HG03135 (cell line): ENCODE measurements at regions not wholly inside any gene's neighbourhood (a gene's known extent, or its start where the extent isn't known, plus 50 kb on each side); places are given as distances from the start of the nearest gene placed in this dataset.

Experiments
- ATAC-seq: cut with Tn5 transposase; IDR thresholded peaks from one replicate; pipeline ENCODE4 v1.9.1; 2021; ENCODE audit warnings: mild to moderate bottlenecking, moderate library complexity; ENCODE audit not compliant: unreplicated experiment

DNA sequence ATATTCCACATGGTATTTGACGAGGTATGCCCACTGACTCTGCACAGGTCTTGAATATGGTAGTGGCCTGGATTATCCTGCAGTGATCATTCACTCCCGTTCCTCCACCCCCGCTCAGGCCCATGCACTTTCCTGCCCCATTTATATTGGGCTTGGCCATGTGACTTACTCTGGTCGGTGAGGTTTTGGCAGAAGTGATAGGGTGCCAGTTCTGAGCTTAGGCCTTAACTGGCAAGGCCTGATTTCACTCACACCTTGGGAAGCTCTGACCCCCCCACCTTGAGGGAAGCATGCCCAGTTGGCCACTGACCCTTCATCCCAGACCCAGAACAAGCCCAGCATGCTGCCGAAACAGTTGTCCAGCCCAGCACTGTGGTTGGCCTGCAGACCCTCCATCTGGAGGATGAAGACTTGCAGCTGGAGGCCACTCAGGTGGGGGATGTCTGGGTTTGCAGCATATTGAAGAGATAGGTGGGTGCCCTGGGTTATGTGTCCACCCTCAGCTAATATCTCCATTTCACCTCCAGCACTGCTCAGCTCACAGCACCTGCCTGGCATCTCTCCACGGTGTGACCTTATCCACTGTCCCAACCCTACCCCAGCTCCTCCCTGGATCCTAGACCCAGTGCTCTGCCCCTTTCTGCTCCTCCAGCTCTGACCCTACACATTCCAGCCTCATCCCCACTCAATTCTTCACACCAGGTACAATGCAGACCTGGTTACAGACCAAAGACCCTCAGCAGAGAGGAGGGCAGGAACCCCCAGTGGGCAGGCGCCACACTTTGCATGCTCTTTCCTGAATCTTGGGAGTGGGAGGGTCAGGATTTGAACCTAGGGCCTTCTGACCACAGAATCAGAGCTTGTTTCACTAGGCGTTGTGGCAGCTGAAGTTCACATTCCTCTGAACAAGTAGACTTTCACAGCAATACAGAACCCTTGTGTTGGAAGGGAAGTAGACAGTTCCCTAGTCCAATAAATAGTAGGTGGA, 138.1 kb upstream of the CHST15 start:
- ATAC-seq = peak; percentile 60

DNA sequence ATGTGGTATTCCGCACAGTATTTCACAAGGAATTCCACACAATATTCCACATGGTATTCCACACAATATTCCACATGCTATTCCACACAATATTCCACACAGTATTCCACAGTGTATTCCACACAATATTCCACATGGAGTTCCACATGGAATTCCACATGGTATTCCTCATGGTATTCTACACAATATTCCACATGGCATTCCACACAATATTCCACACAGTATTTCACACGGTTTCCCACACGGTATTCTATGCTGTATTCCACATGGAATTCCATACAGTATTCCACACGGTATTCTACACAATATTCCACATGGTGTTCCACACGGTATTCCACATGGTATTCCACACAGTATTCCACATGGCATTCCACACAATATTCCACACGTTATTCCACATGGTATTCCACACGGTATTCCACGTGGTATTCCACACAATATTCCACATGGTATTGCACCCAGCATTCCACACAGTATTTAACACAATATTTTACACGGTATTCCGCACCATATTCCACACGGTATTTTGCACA, 137.3 kb upstream of the CHST15 start:
- ATAC-seq = no peak

DNA sequence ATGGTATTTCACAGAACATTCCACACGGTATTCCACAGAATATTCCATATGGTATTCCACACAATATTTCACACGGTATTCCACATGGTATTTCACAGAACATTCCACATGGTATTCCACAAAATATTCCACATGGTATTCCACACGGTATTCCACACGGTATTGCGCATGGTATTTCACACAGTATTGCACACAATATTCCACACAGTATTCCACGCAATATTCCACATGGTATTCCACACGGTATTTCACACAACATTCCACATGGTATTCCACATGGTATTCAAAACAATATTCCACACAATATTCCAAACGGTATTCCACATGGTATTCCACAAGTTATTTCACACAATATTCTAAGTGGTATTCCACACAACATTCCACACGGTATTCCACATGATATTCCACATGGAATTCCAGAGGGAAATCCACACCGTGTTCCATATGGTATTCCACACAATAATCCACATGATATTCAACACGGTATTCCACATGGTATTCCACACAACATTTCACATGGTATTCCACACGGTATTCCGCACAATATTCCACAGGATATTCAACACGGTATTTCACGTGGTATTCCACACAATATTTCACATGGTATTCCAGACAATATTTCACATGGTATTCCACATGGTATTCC, 136.7 kb upstream of the CHST15 start:
- ATAC-seq = no peak

DNA sequence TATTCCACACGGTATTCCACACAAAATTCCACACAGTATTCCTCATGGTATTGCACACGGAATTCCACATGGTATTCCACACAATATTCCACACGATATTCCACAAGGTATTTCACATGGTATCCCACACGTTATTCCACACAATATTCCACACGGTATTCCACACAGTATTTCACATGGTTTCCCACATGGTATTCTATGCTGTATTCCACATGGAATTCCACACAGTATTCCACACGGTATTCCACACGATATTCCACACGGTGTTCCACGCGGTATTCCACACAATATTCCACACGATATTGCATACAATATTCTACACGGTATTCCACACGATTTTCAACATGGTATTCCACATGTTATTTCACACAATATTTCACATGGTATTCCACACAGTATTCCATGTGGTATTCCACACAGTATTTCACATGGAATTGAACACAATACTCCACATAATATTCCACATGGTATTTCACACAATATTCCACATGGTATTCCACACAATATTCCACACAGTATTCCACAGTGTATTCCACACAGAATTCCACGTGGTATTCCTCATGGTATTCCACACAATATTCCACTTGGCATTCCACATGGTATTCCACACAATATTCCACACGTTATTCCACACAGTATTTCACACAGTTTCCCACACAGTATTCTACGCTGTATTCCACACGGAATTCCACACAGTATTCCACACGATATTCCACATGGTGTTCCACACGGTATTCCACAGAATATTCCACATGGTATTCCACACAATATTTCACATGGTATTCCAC, 136.0 kb upstream of the CHST15 start:
- no peak for ATAC-seq

DNA sequence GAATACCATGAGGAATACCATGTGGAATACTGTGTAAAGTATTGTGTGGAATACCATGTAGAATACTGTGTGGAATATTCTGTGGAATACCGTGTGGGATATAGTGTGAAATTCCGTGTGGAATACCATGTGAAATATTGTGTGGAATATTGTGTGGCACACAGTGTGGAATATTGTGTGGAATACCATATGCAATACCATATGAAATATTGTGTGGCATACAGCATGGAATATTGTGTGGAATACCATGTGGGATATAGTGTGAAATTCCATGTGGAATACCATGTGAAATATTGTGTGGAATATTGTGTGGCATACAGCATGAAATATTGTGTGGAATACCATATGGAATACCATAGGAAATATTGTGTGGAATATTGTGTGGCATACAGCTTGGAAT, 135.1 kb upstream of the CHST15 start:
- no peak for ATAC-seq

DNA sequence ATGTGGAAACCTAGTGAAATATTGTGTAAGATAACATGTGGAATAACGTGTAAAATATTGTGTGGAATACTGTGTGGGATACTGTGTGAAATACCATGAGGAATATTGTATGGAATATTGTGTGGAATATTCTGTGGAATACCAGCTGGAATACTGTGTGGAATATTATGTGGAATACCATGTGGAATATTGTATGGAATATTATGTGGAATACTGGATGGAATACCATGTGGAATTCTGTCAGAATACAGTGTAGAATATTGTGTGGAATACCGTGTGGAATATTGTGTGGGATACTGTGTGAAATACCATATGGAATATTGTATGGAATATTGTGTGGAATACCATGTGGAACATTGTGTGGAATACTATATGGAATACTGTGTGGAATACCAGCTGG, 134.6 kb upstream of the CHST15 start:
- no peak for ATAC-seq

DNA sequence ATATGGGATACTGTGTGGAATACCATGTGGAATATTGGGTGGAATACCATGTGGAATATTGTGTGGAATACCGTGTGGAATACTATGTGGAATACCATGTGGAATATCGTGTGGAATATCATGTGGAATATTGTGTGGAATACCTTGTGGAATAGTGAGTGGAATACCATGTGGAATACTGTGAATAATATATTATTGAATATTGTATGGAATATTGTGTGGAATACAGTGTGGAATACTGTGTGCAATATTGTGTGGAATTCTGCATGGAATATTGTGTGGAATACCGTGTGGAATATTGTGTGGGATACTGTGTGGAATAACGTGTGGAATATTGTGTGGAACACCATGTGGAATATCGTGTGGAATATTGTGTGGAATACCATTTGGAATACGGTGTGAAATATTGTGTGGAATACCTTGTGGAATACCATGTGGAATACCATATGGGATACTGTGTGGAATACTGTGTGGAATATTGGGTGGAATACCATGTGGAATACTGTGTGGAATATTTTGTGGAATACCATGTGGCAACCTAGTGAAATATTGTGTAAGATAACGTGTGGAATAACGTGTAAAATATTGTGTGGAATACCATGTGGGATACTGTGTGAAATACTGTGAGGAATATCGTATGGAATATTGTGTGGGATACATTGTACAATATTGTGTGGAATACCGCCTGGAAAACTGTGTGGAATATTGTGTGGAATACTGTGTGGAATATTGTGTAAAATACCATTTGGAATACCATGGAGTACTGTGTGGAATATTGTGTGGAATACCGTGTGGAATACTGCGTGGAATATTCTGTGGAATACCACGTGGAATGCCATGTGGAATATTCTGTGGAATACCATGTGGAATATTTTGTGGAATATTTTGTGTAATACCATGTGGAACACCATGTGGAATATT, 133.9 kb upstream of the CHST15 start:
- ATAC-seq = no peak

DNA sequence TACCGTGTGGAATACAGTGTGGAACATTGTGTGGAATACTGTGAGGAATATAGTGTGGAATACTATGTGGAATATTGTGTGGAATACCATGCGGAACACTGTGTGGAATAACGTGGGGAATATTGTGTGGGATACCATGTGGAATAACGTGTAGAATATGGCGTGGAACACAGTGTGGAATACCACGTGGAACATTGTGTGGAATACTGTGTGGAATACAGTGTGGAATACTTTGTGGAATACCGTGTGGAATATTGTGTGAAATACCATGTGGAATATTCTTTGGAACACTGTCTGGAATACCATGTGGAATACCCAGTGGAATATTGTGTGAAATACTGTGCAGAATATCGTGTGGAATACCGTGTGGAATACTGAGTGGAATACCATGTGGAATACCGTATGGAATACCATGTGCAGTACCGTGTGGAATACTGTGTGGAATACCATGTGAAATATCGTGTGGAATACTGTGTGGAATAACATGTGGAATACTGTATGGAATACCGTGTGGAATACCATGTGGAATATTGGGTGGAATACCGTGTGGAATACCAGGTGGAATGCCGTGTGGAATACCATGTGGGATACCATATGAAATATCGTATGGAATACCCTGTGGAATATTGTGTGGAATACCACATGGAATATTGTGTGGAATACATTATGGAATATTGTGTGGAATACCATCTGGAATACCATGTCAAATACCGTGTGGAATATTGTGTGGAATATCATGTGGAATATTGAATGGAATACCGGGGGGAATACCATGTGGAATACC, 133.1 kb upstream of the CHST15 start:
- no peak for ATAC-seq

DNA sequence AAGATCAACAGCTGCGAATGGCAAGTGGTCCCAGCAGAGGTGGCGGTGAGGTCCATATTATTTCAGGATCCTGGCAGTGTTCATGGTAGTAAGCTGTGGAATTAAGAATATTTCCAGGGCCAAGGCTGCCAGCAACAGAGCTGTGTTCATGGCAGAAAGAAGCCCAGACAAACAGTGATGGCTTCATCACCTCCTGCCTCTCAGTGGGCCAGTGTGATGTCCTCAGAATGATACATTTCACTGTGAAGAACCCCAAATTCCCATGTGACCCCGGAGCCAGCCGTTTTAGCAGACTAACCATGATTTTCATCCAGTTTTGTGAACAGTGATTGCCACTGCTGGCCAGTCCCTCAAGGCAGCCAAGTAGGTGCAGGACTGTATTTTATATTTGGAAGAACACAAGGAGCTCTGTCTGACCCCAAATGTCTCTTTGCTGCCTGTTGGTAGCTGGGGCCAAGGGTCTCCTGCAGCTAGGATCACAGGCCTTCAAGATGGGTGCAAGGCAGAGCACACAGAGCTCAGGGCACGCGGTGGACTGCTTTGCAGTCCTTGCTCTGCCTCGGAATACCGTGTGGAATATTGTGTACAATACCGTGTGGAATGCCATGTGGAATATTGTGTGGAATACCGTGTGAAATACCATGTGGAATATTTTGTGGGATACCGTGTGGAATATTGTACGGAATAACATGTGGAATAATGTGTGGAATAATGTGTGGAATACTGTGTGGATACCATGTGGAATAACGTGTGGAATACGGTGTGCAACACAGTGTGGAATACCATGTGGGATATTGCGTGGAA, 132.3 kb upstream of the CHST15 start:
- no peak for ATAC-seq

DNA sequence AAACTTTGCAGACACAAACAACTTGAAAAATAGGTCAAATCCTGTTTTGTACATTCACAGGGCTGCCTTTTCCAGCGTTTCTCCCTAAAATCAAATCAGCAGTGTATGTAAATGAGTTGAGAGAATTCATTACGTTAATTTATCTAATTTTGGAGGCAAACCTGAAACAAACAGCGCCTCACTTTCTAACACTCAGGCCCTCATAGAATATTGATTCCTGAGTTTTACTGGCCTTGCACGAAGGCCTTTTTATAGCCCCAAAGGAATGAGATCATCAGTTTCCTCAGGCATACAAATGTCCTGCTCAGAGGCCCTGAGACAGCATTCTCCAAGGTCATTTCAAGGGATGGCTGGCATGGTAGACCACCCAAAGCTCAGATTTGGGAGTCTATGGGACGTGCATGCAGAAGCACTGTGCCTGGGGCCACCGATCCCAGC, 131.7 kb upstream of the CHST15 start:
- ATAC-seq = no peak

DNA sequence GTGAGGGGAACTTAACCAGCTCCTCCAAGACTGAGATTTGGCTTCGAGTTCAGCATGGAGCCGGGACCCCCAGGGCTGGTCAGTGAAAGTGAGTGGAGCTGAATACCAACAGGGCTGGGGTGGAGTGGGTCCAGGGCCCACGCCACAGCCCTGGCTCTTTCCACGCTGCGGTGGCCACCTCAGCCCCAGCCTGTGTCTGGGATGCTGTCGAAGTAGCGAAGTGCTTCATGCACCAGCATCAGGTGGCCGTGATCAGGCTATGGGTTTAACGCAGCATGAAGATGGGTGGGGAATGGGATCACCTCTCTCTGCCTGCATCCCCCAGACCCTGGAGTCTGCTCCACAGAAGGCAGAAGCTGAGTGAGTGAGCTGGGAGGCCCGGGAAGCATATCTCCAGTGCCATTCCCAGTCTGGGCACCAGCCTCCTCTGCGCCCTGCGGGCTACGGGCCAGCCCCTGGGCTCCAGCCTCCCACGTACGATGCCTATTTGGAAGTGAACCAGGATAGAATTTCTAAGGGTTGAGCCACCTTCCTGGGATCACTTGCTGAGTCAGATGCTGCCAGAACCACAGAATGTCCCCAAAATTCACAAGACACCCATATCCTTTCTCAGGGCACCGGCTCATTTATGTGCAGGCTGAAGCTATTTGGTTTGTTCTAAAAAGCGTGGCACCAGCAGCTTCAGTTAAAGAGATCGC, 131.1 kb upstream of the CHST15 start:
- no peak for ATAC-seq

DNA sequence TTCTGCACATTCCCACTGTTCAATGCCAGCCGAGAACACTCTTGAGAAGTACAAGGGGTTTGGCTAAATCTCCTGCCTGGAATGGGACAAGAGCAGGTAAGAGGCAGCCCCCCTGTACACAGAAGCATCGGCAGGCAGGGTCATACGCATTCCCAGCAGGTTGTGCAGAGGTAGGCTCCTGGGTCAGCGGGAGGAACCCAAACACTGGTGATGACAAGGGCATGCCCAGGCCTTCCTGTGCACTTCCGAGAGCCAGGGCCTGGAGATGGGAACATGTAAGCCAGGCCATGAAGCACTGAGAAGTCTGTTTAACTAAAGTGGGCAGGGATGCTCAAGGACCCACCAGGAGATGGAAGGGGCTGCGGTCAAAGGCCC, 130.3 kb upstream of the CHST15 start:
- no peak for ATAC-seq

DNA sequence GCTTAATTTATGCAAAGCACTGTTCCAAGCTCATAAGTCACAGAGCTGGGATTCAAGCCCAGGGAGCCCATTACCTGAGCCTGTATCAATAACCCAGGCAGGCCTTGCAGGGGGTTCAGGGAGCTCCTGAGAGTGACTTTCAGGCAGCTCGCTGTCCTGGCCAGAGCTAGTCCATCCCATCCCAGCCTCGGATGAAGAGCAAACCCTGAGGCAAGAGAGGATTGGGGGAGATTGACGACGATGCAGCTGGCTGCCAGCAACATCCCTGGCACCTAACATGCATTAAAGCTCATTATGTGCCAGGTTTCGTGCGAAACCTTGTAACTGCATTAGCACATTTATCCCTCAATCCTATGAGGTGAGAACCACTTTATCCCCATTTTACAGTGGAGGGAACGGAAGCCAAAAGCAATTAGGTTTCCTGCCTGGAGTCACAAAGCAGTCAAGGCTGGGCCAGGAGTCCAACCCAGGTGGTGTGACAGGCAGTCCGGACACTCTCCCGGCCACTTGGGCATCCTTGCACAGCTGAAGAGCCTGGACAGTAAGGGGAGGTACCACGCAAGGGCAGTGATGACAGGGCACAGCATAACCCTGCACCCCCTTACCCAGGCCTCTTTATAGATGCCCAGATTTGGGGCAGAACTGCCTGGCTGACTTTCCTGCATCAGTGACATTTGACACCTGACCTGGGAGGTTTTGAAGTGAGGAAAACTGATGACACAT, 129.8 kb upstream of the CHST15 start:
- no peak for ATAC-seq

DNA sequence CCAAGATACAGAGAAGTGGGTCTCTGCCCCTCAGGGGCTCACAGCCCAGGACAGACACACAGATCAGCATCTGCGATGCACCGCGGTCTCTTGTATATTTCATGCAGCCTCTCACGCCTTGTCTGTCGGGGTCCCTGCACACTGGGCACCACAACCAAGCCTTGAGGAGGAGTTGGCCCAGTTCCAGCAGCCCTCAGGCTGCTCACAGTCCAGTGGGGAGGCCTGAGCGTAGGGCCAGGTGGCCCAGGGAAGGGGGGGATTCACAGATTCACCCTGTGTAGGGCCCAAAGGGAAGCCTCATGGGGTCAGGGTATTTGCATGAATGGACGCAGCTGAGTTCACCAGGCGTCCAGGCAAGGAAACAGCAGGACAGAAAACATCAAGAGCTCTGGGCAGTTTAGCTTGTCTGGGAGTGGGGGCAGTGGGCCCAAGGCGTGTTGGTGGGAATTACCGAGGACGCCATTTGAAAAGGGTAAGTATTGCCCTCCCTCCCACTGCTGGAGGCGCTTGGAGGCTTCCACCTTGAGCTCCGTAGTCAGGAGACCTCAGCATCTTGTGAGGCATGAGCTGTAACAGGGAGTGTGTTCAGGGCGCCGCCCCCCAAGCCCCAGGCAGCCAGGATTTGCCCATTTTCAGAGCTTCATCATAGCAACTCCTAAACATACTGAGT, 129.1 kb upstream of the CHST15 start:
- ATAC-seq = no peak

DNA sequence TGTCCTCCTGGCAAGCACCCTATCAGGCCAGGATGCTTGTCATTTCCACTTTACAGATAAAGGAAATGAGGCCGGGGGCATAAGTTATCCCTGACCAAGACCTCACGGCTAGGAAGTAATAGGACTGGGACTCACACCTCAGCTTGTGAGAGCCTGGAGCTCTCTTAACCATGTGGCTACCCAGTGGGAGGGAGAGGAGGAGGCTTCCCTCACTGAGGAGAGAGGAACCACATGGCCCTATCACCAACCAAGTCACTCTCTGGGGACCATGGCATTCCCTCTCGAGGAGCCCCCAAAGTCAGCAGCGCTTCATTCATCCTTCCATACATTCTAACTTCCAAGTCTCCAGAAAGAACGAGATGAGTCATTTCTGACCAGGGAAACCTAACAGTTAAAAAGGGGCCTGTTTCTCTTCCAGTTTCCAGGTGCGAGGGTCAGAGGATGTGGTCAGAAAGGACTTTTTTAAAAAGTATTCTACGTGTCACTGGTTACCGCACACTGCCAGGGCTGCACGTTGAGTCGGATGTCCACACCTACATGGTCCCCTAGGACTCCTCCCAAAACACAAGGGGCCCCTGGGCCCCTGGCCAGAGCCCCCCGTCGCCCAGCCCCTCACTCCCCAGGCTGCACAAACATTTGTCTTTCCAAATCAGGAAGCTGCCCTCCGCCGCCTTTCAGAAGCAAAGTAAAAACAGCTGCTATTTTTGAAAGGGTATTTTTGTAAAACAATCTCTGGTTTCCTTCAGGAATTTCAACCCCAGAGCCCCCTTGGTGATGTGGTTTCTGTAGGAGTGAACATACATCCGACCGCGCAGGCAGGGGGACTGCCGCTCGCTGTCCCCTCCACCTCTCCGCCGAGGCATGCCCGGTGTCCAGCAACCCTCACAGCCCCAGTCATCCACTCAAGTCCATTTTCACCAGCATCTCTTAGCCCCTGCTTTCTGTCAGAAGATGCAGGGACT, 128.2 kb upstream of the CHST15 start:
- peak; percentile 67 for ATAC-seq

DNA sequence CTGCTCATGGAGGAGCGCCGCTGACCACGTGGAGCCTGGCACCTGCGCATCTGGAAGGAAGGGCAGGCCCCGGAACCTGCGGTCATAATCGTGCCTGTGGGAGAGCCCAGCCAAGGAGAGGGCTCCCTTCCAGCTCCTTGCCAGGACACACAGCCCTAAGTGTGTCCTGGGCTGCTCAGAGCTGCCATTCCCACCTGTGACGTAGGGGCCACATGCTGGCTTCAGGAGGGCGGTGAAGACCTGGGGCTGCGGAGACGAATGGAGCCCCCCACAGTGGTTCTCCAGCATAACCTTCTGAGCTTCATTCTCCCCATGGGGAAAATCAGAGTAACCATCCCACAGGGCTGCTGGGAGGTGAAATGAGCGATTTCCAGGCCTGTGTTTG, 127.6 kb upstream of the CHST15 start:
- ATAC-seq = no peak
